WTC11 (cell line): ENCODE measurements at regions not wholly inside any gene's neighbourhood (a gene's known extent, or its start where the extent isn't known, plus 50 kb on each side); places are given as distances from the start of the nearest gene placed in this dataset.

Experiments
- ATAC-seq: fragments of 200-7000 bp; cut with Tn5 transposase; 2 replicates; pipeline ENCODE4 v1.10.0; 2021; ENCODE audit warnings: mild to moderate bottlenecking, moderate library complexity
- CTCF ChIA-PET: fragments of 300-600 bp; sonication (Branson Sonifier 250); formaldehyde crosslinking; loops from one replicate; lab custom pipeline; 2021; ENCODE audit warnings: antibody characterized with exemption; lab: Charles Lee
- POLR2A ChIA-PET: fragments of 350-600 bp; sonication (Branson Sonifier 250); formaldehyde crosslinking; loops from one replicate; lab custom pipeline; 2021; ENCODE audit warnings: antibody characterized with exemption; lab: Charles Lee
- DNase-seq: peaks from one replicate; pipeline ENCODE4 v3.0.0; 2021; ENCODE audit warnings: low spot score
- H3K27ac Mint-ChIP-seq: 2 replicates; pipeline ENCODE4 v1.8.0; 2021; ENCODE audit warnings: mixed read lengths
- H3K27me3 Mint-ChIP-seq: 2 replicates; pipeline ENCODE4 v1.8.0; 2021; ENCODE audit warnings: low read depth, mild to moderate bottlenecking, moderate library complexity, mixed read lengths
- H3K36me3 Mint-ChIP-seq: 2 replicates; pipeline ENCODE4 v1.8.0; 2021; ENCODE audit warnings: mixed read lengths
- H3K4me1 Mint-ChIP-seq: 2 replicates; pipeline ENCODE4 v1.8.0; 2022; ENCODE audit warnings: mixed read lengths
- H3K4me3 Mint-ChIP-seq: 2 replicates; pipeline ENCODE4 v1.8.0; 2021; ENCODE audit warnings: mild to moderate bottlenecking, moderate library complexity, mixed read lengths
- H3K9me3 Mint-ChIP-seq: 2 replicates; pipeline ENCODE4 v1.8.0; 2021; ENCODE audit warnings: mixed read lengths
- ATF3 ChIP-seq: sonication (generic); formaldehyde crosslinking; conservative IDR thresholded peaks from 2 replicates; pipeline ENCODE4 v1.8.1; 2022; ENCODE audit warnings: mild to moderate bottlenecking, missing genetic modification reagents
- CDX4 ChIP-seq: fragments of 250-450 bp; sonication (Bioruptor Pico); IDR thresholded peaks from 2 replicates; pipeline ENCODE4 v1.9.0; 2021; ENCODE audit warnings: moderate library complexity, mild to moderate bottlenecking, inconsistent platforms, borderline replicate concordance
- ELF4 ChIP-seq: sonication (generic); formaldehyde crosslinking; IDR thresholded peaks from 2 replicates; pipeline ENCODE4 v1.8.1; 2022; ENCODE audit warnings: low read depth, mild to moderate bottlenecking, moderate library complexity, missing genetic modification reagents
- FOXP1 ChIP-seq: sonication (generic); formaldehyde crosslinking; IDR thresholded peaks from 2 replicates; pipeline ENCODE4 v1.8.0; 2022; ENCODE audit warnings: missing genetic modification reagents, mild to moderate bottlenecking, moderate library complexity, borderline replicate concordance
- FOXP4 ChIP-seq: sonication (generic); formaldehyde crosslinking; IDR thresholded peaks from 2 replicates; pipeline ENCODE4 v1.8.0; 2022; ENCODE audit warnings: mild to moderate bottlenecking, missing genetic modification reagents
- GTF2I ChIP-seq: fragments of 250-450 bp; sonication (Bioruptor Pico); conservative IDR thresholded peaks from 2 replicates; pipeline ENCODE4 v1.4.0; 2021; ENCODE audit warnings: mild to moderate bottlenecking
- HMGA2 ChIP-seq: fragments of 250-450 bp; sonication (Bioruptor Pico); IDR thresholded peaks from 2 replicates; pipeline ENCODE4 v1.4.0; 2021; ENCODE audit warnings: mild to moderate bottlenecking, moderate library complexity
- MAX ChIP-seq: sonication (generic); formaldehyde crosslinking; IDR thresholded peaks from 2 replicates; pipeline ENCODE4 v1.8.0; 2022; ENCODE audit warnings: mild to moderate bottlenecking, missing genetic modification reagents
- MLX ChIP-seq: sonication (generic); formaldehyde crosslinking; IDR thresholded peaks from 2 replicates; pipeline ENCODE4 v1.8.1; 2023; ENCODE audit warnings: mild to moderate bottlenecking, missing genetic modification reagents, moderate library complexity
- MYBL2 ChIP-seq: sonication (generic); formaldehyde crosslinking; IDR thresholded peaks from 2 replicates; pipeline ENCODE4 v1.8.1; 2023; ENCODE audit warnings: mild to moderate bottlenecking, moderate library complexity, missing genetic modification reagents
- NFE2L1 ChIP-seq: sonication (generic); formaldehyde crosslinking; IDR thresholded peaks from 2 replicates; pipeline ENCODE4 v1.8.1; 2023; ENCODE audit warnings: missing genetic modification reagents
- NR3C1 ChIP-seq: sonication (generic); formaldehyde crosslinking; conservative IDR thresholded peaks from 2 replicates; pipeline ENCODE4 v1.8.1; 2023; ENCODE audit warnings: low read depth, mild to moderate bottlenecking, missing genetic modification reagents
- PRDM15 ChIP-seq: sonication (generic); formaldehyde crosslinking; IDR thresholded peaks from 2 replicates; pipeline ENCODE4 v1.8.0; 2022; ENCODE audit warnings: missing genetic modification reagents
- PREB ChIP-seq: sonication (generic); formaldehyde crosslinking; IDR thresholded peaks from 2 replicates; pipeline ENCODE4 v1.8.1; 2022; ENCODE audit warnings: mild to moderate bottlenecking, missing genetic modification reagents, moderate library complexity, borderline replicate concordance
- SMAD4 ChIP-seq: sonication (generic); formaldehyde crosslinking; IDR thresholded peaks from 2 replicates; pipeline ENCODE4 v1.8.0; 2022; ENCODE audit warnings: mild to moderate bottlenecking, missing genetic modification reagents
- TEAD4 ChIP-seq: sonication (generic); formaldehyde crosslinking; IDR thresholded peaks from 2 replicates; pipeline ENCODE4 v1.8.0; 2022; ENCODE audit warnings: mild to moderate bottlenecking, missing genetic modification reagents
- TP53 ChIP-seq: sonication (generic); formaldehyde crosslinking; IDR thresholded peaks from 2 replicates; pipeline ENCODE4 v1.8.1; 2023; ENCODE audit warnings: mild to moderate bottlenecking, missing genetic modification reagents
- ZMAT4 ChIP-seq: fragments of 250-450 bp; sonication (Bioruptor Pico); IDR thresholded peaks from 2 replicates; pipeline ENCODE4 v1.9.0; 2021; ENCODE audit warnings: mild to moderate bottlenecking
- ZNF121 ChIP-seq: sonication (generic); formaldehyde crosslinking; IDR thresholded peaks from 2 replicates; pipeline ENCODE4 v1.8.0; 2023; ENCODE audit warnings: missing genetic modification reagents
- ZNF232 ChIP-seq: sonication (generic); formaldehyde crosslinking; IDR thresholded peaks from 2 replicates; pipeline ENCODE4 v1.8.0; 2022; ENCODE audit warnings: mild to moderate bottlenecking, missing genetic modification reagents
- ZNF263 ChIP-seq: sonication (generic); formaldehyde crosslinking; IDR thresholded peaks from 2 replicates; pipeline ENCODE4 v1.8.1; 2022; ENCODE audit warnings: low read depth, mild to moderate bottlenecking, moderate library complexity, missing genetic modification reagents
- ZNF512 ChIP-seq: sonication (generic); formaldehyde crosslinking; IDR thresholded peaks from 2 replicates; pipeline ENCODE4 v1.8.1; 2022; ENCODE audit warnings: missing genetic modification reagents, borderline replicate concordance
- ZSCAN18 ChIP-seq: fragments of 250-450 bp; sonication (Bioruptor Pico); IDR thresholded peaks from 2 replicates; pipeline ENCODE4 v2.1.2; 2022; ENCODE audit warnings: mild to moderate bottlenecking, moderate library complexity

- Mint-ChIP-seq H3K4me3 (no peak overlapping the region), H3K4me1 (peaks cover 7% of the 10 kb centered on the region), H3K36me3 (no peaks in the 10 kb centered on the region), H3K27ac (no peak overlapping the region), H3K27me3 (no peaks in the 10 kb centered on the region), H3K9me3 (no peaks in the 10 kb centered on the region)
- DNase-seq: no peak
- POLR2A ChIA-PET: no interaction called here
- TF ChIP-seq TP53 (no peak), ATF3 (CRISPR knock-in tag) (no peak), MLX (CRISPR knock-in tag) (no peak), ELF4 (no peak), TEAD4 (CRISPR knock-in tag) (no peak), MAX (CRISPR knock-in tag) (no peak), ZSCAN18 (CRISPR knock-in tag) (no peak), GTF2I (CRISPR knock-in tag) (no peak), MYBL2 (CRISPR knock-in tag) (no peak)
- CTCF ChIA-PET: no interaction called here
- ATAC-seq: no peak
These were observed 236.9 kb downstream of the QKI start for GRCh38 chr6:163651426-163651825.

- DNase-seq (no peak), ATAC-seq (no peak)
- Mint-ChIP-seq H3K9me3 (no peaks in the 10 kb centered on the region), H3K4me3 (no peak overlapping the region), H3K4me1 (peaks cover 8% of the 10 kb centered on the region), H3K36me3 (no peaks in the 10 kb centered on the region), H3K27me3 (no peaks in the 10 kb centered on the region), H3K27ac (no peak overlapping the region)
- ChIA-PET POLR2A (no interaction called here), CTCF (no interaction called here)
- no peak for TF ChIP-seq PRDM15 (CRISPR knock-in tag)
- TF ChIP-seq ZNF121 (CRISPR knock-in tag): no peak
- TF ChIP-seq FOXP1 (CRISPR knock-in tag): no peak
- no peak for TF ChIP-seq SMAD4 (CRISPR knock-in tag)
- TF ChIP-seq PREB: no peak
- no peak for TF ChIP-seq FOXP4 (CRISPR knock-in tag)
- no peak for TF ChIP-seq CDX4
- no peak for TF ChIP-seq ZMAT4 (CRISPR knock-in tag)
- no peak for TF ChIP-seq NFE2L1 (CRISPR knock-in tag)
- no peak for TF ChIP-seq ZNF263
- no peak for TF ChIP-seq HMGA2 (CRISPR knock-in tag)
- TF ChIP-seq NR3C1: no peak
- TF ChIP-seq ZNF232 (CRISPR knock-in tag): no peak
- no peak for TF ChIP-seq ZNF512 (CRISPR knock-in tag)
These were observed 234.3 kb downstream of the QKI start for GRCh38 chr6:163648868-163649267.
